ENCODE measurements at regions not wholly inside any gene's neighbourhood (a gene's known extent, or its start where the extent isn't known, plus 50 kb on each side); places are given as distances from the start of the nearest gene placed in this dataset.

DNA sequence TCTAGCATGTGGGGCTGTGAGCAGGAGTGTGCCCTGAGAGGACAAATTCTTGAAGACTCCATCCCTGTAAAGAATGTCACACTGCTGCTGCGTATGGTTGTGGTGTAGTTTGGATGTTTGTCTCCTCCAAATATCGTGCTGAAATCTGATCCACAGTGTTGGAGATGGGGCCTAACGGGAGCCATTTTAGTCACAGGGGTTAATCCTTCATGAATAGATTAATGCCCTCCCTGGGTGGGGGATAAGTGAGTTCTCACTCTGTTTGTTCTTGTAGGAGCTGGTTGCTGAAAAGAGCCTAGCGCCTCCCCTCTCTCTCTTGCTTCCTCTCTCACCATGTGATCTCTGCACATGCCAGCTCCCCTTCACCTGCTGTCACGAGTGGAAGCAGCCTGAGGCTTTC is 94.5 kb upstream of the VASH1 start:
- ATAC-seq = no peak
- Histone ChIP-seq H3K4me3 (replicated peaks in 1 of 2; ENCODE audit: low read depth in 1 of 2, low read length in 2 of 2) (no peak overlapping the region), H2AFZ (ENCODE audit: low read depth, low read length, poor library complexity, severe bottlenecking) (no peak overlapping the region), H3K9ac (ENCODE audit: low read length) (no peak overlapping the region), H3K4me1 (ENCODE audit: control insufficient read depth in 1 of 2, insufficient read depth in 2 of 2, low read length in 2 of 2) (no peaks in the 10 kb centered on the region), H3K9me2 (ENCODE audit: insufficient read depth) (no peaks in the 10 kb centered on the region), H3K79me2 (ENCODE audit: insufficient read depth, low read length) (no peaks in the 10 kb centered on the region), H3K4me2 (ENCODE audit: low read length) (no peak overlapping the region), H3K27me3 (ENCODE audit: insufficient read depth, low read length) (no peaks in the 10 kb centered on the region), H3K27ac (ENCODE audit: low read depth, low read length) (no peak overlapping the region), H3K36me3 (ENCODE audit: control insufficient read depth in 1 of 2, insufficient read depth in 2 of 2, low read length in 2 of 2) (no peaks in the 10 kb centered on the region), H4K20me1 (ENCODE audit: insufficient read depth) (no peaks in the 10 kb centered on the region), H3K9me3 (ENCODE audit: control insufficient read depth in 1 of 2, insufficient read depth in 1 of 2, low read depth in 1 of 2, low read length in 2 of 2) (no peaks in the 10 kb centered on the region)
- intact Hi-C loops (cut with micrococcal nuclease) = no loop called here
- ChIA-PET CTCF (no interaction called here), POLR2A (no interaction called here), RAD21 (ENCODE audit: low non-redundant PET in 1 of 2, low total read pairs in 2 of 2, uncharacterized antibody in 2 of 2, unreplicated experiment in 2 of 2) (no interaction called here)
- DNase-seq (ENCODE audit: low read depth, low spot score) = no peak
- BruUV-seq (replicated peaks) = no TSS peak
- TF ChIP-seq CBX3 (IDR thresholded peaks at IDR 0.05; ENCODE audit: low read depth) (no peak), POLR2A (IDR thresholded peaks at IDR 0.05; ENCODE audit: borderline replicate concordance, extremely low read depth, insufficient read depth, insufficient read length) (no peak), MAX (IDR thresholded peaks at IDR 0.05) (no peak), EZH2phosphoT487 (IDR thresholded peaks at IDR 0.05; ENCODE audit: borderline replicate concordance) (no peak), SRF (IDR thresholded peaks at IDR 0.05; ENCODE audit: low read depth) (no peak), ELF1 (IDR thresholded peaks at IDR 0.05; ENCODE audit: borderline replicate concordance, low read depth) (no peak), YY1 (IDR thresholded peaks at IDR 0.05; ENCODE audit: extremely low read depth, insufficient replicate concordance, low read depth, low read length) (no peak), POLR2AphosphoS5 (IDR thresholded peaks at IDR 0.05; ENCODE audit: low read depth, low read length) (no peak), SP1 (IDR thresholded peaks at IDR 0.05; ENCODE audit: low read depth) (no peak), ZNF274 (IDR thresholded peaks at IDR 0.05; ENCODE audit: low read depth, low read length) (no peak), CTCF (IDR thresholded peaks at IDR 0.05 in 2 of 3, conservative IDR thresholded peaks at IDR 0.05 in 1 of 3; ENCODE audit: borderline replicate concordance in 1 of 3, insufficient read depth in 1 of 3, low read depth in 2 of 3, low read length in 2 of 3) (no peak), EGR1 (IDR thresholded peaks at IDR 0.05; ENCODE audit: low read depth) (no peak), EZH2 (IDR thresholded peaks at IDR 0.05) (no peak), ZFX (IDR thresholded peaks at IDR 0.05) (no peak), CEBPB (IDR thresholded peaks at IDR 0.05; ENCODE audit: low read depth) (no peak), FOSL1 (IDR thresholded peaks at IDR 0.05; ENCODE audit: low read depth) (no peak), JUND (IDR thresholded peaks at IDR 0.05) (no peak)
- TF ChIP-seq, protein P1, sequence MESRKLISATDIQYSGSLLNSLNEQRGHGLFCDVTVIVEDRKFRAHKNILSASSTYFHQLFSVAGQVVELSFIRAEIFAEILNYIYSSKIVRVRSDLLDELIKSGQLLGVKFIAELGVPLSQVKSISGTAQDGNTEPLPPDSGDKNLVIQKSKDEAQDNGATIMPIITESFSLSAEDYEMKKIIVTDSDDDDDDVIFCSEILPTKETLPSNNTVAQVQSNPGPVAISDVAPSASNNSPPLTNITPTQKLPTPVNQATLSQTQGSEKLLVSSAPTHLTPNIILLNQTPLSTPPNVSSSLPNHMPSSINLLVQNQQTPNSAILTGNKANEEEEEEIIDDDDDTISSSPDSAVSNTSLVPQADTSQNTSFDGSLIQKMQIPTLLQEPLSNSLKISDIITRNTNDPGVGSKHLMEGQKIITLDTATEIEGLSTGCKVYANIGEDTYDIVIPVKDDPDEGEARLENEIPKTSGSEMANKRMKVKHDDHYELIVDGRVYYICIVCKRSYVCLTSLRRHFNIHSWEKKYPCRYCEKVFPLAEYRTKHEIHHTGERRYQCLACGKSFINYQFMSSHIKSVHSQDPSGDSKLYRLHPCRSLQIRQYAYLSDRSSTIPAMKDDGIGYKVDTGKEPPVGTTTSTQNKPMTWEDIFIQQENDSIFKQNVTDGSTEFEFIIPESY (IDR thresholded peaks at IDR 0.05; ENCODE audit: extremely low read depth, insufficient replicate concordance, low read length) = no peak
- TF ChIP-seq, protein P2, sequence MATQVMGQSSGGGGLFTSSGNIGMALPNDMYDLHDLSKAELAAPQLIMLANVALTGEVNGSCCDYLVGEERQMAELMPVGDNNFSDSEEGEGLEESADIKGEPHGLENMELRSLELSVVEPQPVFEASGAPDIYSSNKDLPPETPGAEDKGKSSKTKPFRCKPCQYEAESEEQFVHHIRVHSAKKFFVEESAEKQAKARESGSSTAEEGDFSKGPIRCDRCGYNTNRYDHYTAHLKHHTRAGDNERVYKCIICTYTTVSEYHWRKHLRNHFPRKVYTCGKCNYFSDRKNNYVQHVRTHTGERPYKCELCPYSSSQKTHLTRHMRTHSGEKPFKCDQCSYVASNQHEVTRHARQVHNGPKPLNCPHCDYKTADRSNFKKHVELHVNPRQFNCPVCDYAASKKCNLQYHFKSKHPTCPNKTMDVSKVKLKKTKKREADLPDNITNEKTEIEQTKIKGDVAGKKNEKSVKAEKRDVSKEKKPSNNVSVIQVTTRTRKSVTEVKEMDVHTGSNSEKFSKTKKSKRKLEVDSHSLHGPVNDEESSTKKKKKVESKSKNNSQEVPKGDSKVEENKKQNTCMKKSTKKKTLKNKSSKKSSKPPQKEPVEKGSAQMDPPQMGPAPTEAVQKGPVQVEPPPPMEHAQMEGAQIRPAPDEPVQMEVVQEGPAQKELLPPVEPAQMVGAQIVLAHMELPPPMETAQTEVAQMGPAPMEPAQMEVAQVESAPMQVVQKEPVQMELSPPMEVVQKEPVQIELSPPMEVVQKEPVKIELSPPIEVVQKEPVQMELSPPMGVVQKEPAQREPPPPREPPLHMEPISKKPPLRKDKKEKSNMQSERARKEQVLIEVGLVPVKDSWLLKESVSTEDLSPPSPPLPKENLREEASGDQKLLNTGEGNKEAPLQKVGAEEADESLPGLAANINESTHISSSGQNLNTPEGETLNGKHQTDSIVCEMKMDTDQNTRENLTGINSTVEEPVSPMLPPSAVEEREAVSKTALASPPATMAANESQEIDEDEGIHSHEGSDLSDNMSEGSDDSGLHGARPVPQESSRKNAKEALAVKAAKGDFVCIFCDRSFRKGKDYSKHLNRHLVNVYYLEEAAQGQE (IDR thresholded peaks at IDR 0.05; ENCODE audit: low read depth) = no peak
- TF ChIP-seq, protein P3, sequence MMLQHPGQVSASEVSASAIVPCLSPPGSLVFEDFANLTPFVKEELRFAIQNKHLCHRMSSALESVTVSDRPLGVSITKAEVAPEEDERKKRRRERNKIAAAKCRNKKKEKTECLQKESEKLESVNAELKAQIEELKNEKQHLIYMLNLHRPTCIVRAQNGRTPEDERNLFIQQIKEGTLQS (IDR thresholded peaks at IDR 0.05) = no peak
